A673 (cell line): ENCODE measurements at regions not wholly inside any gene's neighbourhood (a gene's known extent, or its start where the extent isn't known, plus 50 kb on each side); places are given as distances from the start of the nearest gene placed in this dataset.

Source experiments
- CTCF ChIP-seq: fragments of 300-800, 200-600 bp; sonication (generic); conservative IDR thresholded peaks from 2 replicates; pipeline ENCODE4 v1.5.1; 2017; ENCODE audit warnings: low read depth, mild to moderate bottlenecking, antibody characterized with exemption, low read length, moderate library complexity, mixed read lengths
- EZH2 ChIP-seq: fragments of 200-600 bp; sonication (generic); IDR thresholded peaks from 2 replicates; pipeline ENCODE4 v1.6.1; 2017; ENCODE audit warnings: borderline replicate concordance, low read depth, mild to moderate bottlenecking, mixed read lengths, antibody characterized with exemption, low read length; ENCODE audit not compliant: poor library complexity, severe bottlenecking

DNA sequence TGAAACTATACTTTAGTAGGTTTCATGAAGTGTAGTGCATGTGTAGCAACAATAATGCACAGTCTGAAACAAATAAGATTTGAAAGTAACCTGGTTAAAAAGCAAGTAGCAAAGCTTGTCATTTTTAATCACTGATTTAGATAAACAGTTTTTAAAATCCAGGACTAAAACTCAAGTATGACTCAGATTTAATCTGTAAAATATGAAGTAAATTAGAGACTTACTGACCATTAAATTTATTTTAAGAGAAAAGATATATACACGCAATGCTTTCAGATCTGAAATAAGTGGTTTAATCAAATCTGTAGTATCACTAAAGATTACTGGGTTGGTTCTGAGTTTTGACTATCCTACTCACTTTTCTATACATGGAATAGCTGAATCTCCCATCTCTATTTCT lies 300.7 kb upstream of the RBMS3 start:
- TF ChIP-seq CTCF (no peak), EZH2 (no peak)
